GM19324 (cell line): ENCODE measurements at regions not wholly inside any gene's neighbourhood (a gene's known extent, or its start where the extent isn't known, plus 50 kb on each side); places are given as distances from the start of the nearest gene placed in this dataset.
"Not testable (repeated sequence)": the region's sequence is repeated elsewhere in the genome, so short reads cannot be mapped to it uniquely, and the experiment has no call there.

Experiments used
- ATAC-seq: cut with Tn5 transposase; IDR thresholded peaks from one replicate; pipeline ENCODE4 v1.9.1; 2021; ENCODE audit warnings: mild to moderate bottlenecking, moderate library complexity; ENCODE audit not compliant: unreplicated experiment, low FRiP score

DNA sequence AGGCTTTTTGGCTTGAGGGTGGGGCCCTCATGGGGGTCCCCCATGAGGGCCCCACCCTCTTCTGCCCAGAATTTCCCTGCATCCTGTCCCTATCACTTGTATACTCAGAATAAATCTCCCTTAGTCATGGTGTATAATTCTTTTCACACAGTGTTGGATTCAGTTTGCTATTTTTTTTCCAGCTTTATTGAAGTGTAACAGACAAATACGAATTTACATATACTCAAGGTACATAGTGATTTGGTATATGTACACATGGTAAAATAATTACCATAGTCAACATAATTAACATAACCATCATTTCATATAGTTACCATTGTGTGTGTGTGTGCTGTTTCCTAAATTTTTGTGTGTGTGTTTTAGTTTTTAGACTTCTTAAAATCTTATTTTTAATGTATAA, 289.4 kb downstream of the CNTNAP3B start:
- ATAC-seq: not testable (repeated sequence)

DNA sequence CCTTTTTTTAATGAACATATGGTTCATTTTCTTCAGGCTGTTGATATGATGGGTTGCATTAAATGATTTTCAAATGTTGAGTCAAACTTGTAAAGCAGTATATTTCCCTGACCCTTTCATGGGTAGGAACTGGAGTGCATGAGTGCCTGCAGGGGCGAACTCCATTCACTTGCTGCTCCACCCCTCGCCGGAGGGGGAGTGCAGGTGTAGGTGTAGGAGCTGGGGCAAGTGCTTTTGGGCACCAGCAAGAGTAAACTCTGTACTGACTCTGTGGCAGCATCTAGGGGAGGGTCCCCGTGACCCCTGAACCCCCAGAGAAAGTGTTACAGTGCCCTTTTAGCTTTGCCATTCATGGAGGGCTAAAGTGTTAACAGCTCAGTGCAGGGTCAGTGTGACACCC, 290.3 kb downstream of the CNTNAP3B start:
- ATAC-seq: not testable (repeated sequence)

DNA sequence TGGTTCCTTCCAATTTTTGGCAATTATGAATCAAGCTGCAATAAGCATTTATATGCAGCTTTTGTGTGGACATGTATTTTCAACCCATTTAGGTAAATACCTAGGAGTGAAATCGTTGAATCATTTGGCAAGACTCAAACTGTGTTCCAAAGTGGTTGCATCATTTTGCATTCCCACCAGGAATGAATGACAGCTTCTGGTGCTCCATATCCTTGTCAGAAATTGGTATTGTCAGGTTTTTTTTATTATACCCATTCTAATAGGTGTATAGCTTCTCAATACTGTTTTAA, 290.7 kb downstream of the CNTNAP3B start:
- not testable (repeated sequence) for ATAC-seq

DNA sequence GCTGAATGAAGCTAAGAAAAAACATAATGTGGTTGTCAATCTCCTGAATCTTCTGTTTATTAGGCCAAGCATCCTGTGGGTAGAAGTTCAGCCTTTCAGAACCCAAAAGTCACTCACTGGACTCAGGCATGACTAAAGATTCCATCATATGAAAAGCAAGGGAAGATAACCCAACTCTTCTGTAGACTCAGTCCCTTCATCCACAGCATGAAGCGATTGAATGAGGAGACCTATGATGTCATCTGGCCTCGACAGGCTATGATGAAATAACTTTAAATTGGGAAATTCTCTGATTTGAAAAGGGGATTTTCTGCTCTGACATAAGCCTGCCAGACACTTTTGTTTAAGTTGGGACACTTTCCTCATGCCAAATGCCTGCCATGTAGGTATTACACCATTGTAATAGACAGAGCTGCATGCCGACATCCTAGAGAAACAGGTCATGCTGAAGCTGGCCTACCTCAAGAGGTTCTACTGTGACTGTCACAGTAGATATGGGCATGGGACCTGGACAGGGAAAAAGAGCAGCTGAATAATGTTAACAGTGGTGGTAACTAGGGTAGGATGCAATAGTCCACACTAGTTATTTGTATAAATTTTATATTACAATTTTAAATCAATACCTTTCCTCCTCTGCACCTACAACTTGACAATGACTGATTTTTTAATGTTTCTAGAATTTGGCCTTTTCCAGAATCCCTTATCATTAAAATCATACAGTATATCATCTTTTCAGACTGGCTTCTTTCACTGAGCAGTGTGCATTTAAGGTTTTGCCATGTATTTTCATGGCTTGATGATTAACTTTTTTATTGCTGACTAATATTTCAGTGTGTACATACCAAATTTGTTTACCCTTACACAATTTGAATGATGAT, 291.3 kb downstream of the CNTNAP3B start:
- not testable (repeated sequence) for ATAC-seq

DNA sequence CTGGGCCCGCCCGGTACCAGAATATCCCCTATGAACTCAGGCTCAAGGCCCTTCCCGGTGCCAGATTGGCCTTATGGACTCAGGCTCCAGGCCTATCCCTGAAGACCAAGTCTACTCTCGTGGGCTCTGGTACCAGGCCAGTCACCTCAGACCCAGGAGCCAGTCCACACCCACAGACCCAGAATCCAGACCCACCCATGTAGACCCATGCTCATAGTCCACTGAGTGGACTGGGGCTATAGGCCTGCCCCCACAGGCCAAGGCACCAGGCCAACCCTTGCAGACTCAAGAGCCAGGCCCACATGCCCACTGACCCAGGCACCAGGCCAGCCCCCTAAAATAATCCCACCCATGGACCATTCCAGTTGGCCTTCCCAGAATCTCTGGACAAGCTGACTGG, 296.1 kb downstream of the CNTNAP3B start:
- not testable (repeated sequence) for ATAC-seq

DNA sequence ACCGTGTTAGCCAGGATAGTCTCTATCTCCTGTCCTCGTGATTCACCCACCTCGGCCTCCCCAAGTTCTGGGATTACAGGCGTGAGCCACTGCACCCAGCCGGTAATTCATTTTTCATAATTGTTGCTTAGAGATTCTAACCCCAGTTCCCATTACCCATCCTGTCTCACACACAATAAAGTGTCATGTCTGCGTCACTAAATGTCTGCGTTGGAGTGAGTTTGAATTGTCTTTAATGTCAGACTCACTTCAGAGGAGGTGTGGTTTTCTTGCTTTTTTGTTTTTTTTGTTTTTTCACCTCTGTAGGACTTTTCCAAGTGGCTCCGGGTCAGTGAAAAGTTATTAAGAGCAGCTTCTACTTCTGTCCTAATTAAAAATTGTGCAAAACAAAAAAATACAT, 304.5 kb downstream of the CNTNAP3B start:
- ATAC-seq: not testable (repeated sequence)

DNA sequence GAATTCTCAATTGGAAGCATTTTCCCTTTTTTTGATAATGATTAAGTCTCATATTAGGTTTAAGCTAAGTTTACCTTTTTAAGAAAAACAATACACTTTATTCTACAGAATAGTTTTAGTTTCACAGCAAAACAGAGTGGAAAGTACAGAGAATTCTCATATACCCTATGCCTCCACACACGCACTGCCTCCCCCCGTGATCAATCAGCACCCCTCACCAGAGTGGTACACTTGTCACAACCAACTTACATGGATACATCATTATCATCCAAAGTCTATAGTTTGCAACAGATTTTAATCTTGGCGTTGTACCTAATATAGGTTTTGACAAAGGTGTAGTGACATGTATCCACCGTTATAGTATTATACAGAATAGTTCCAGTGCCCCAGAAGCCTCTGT, 326.5 kb downstream of the CNTNAP3B start:
- not testable (repeated sequence) for ATAC-seq

DNA sequence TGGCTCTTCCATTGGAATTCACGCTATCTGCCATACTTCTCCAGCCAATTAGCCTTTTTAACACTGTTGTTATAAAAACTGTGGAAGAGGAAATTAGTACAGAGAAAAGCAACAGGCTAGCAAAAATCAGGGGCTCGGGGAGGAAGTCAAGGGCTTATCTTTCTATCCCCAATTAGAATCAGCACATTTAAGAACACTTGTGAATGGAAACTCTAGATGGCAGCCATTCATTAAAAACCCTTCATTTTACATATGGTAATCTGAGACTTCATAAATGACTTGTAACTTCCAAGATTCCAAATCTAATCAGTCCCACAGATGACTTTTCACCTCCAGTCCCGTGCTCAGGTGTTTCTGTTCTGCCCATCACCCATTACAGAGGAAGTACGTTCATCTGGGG, 330.5 kb downstream of the CNTNAP3B start:
- not testable (repeated sequence) for ATAC-seq

DNA sequence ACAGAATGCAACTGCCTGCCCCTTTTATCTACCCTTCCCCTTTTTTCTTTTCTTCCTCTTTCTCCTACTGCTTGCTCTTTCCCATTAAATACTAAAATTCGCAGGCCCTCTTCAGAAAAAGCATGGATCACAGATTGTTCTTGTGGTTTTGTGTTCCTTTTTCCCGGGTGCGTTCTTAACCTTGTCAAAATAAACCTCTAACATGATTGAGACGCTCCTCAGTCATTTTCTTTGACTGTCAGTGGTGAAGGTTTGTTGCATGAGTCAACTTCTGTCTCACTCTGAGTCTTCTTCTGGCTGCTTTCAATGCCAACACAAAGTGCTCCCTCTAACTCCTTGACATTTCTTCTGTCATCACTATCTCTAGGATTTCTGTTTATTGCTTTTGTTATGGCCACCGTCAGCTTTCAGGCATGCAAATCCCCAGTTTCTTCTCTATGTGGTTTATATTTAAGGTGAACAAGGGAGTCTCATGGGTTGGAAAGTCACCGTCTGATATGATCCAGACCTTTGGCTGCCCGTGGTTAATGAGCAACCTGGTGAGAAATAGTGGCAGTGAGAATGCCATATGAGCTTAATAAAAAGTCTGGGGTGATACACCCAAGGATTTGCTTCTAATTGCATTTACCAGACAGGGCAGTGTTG, 338.4 kb downstream of the CNTNAP3B start:
- ATAC-seq: not testable (repeated sequence)

DNA sequence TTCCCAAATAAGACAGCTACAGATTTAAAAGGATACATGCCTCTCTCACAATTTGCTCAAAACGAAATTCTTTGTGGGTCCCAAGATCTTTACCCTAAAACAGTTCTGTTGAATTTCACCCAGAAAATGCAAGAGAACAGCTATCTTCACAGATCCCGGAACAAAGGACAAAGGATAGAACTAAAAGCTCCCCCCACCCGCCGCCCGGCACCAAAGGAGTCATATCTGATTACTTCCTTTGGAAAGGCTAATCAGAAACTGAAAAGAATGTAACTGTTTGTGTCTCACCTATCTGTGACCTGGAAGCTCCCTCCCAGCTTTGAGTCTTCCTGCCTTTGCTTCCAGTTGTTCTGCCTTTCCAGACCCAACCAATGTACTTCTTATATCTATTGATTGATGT, 339.2 kb downstream of the CNTNAP3B start:
- not testable (repeated sequence) for ATAC-seq

DNA sequence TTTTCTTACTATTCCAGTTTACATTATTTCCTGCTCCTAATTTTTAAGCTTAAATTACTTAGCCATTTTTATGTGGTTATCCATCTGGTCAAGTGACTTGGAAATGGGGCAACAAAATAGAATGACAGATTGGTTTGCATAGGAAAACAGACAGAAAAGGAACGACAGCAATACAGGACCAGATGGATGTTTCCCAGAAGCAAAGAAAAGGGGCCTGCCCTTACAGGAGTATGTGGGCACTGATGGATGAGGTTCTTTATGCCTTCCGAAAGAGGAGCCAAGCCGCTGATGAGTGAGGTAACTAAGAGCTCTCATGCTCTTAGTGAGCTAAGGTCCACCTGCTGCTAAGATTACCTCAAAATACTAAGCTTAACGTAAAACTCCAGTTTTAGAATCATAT, 339.8 kb downstream of the CNTNAP3B start:
- not testable (repeated sequence) for ATAC-seq

DNA sequence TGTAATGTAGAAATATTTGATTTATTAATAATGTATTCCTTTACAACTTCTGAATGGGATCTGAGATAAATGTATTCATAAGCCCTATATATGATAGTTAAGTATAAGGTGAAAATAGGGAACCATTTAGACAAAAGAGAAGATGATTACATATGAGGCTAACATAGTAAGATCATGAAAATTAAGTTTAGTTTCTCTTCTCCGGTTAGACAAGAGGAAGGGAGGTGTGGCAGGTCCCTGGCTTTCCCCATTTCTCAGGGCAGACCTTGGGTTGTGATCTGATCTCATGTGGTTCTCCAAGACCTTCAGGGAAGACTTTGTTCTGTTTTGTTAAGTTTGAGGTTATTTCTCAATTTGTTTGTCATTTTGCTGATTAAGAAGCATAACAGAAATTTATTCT, 341.3 kb downstream of the CNTNAP3B start:
- ATAC-seq: not testable (repeated sequence)

DNA sequence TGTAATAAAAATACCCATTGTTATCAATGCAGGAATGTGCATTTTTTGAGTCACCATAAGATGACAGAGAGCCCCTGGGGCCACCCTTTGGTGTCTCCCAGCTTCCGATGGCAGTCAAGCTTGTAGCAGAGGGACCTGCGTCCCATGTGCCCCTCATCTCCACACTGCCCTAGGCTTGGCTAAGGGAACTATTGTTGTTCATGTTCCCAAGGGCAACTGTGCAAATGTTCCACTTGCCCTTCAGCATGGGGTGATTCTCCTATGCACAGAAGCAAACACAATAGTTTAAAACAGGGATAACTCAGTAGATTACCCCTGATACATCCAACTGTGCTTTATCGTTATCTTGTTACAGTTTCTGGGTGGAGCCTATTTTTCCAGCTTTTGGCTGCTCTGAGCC, 342.0 kb downstream of the CNTNAP3B start:
- not testable (repeated sequence) for ATAC-seq

DNA sequence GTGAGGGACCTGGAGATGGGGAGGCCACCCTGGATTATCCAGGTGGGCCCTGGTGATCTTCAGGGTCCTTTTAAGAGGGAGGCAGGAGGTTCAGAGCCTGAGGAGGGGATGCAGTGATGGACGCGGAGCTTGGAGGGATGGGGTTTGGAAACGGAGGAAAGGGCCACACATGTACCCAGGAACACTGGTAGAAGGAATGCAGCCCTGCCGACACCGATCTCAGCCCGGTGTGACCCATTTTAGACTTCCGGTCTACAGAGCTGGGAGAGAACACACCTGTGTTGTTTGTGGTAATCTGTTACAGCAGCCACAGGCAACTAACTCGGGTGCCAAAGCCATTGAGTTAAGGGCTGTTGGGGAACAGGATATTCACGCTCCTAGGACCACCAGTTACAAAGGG, 345.2 kb downstream of the CNTNAP3B start:
- not testable (repeated sequence) for ATAC-seq

DNA sequence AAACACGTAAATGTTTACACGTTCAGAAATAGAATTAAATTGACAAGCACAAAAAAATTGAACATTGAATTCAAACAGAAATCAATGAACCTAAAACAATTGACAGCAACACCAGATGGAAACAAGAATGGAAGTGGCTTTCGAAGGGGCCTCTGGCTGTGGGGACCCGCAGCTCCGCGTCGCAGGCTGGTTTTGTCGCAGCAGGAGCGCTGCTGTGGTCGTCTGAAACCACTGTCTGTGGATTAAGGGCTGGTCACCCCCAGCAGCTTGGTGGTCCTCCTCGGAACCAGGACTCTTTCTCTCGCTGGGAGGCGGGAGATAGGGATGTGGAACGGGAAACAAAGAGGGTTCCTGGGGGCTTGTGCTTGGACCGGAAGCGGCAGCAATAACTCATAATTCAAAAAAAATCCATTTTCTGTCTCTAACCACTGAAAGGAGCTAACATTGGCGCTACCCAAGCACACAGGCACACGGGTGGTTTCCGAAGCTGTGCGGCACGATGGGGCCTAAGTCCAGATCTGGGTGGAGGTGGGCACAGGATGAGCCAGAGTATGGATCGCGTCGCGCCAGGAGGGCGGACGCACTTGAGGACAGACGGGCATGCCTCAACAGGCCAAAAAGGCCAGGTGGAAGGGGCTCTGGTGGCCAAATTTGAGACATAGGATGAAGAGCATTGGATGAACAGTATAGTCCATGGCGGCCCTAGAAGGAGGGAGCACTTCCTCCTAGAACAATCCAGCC, 346.0 kb downstream of the CNTNAP3B start:
- not testable (repeated sequence) for ATAC-seq

DNA sequence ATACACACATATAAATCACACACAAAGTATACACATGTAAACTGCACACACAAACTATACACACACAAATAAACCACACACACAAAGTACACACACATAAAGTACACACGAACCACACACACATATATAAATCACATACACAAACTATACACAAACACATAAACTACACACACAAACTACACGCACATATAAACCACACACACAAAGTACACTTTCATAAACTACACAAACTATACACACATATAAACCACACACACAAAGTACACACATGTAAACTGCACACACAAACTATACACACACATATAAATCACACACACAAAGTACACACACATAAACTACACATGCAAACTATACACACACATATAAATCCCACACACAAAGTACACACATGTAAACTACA, 347.3 kb downstream of the CNTNAP3B start:
- not testable (repeated sequence) for ATAC-seq

DNA sequence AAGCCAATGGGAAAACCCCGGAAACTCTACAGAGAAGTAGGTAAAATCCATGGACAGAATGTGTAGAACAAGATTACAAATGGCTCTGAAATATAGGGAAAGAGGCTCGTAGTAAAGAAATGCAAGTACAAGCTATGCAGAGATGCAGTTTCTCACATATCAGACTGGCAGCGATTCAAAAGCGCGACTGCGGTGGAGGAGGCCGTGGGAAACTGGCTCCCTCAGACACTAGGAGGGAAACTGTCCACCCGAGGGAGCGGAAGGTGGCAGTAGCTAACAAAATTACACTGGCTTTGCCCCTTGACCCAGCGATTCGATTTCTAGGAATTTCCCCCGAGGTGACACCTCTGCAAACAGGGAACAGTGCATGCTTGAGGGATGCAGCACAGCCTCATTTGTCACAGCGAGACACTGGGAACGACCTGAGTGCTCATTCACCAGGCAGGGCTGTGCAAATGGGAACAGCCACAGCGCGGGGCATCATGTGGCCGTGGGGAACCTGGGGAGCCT, 349.3 kb downstream of the CNTNAP3B start:
- not testable (repeated sequence) for ATAC-seq

DNA sequence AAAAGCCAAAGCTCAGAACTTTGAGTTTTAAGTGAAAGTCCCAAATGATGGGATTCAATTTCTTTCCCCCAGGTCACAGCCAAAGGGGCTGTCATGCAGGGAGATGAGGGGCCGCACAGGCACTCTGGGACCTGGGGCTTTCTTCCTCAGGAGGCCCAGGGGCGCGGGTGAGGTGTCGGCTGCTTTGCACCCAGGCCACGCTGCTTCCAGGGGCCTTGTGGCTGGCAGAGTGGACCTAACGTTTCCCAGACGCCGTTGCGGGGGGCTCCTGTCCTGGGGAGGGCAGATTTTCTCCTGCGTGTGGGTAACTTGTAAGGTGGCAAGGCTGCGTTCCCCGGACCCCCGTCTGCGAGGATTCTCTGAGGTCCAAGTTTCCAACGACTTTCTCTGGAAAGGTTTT, 350.0 kb downstream of the CNTNAP3B start:
- not testable (repeated sequence) for ATAC-seq

DNA sequence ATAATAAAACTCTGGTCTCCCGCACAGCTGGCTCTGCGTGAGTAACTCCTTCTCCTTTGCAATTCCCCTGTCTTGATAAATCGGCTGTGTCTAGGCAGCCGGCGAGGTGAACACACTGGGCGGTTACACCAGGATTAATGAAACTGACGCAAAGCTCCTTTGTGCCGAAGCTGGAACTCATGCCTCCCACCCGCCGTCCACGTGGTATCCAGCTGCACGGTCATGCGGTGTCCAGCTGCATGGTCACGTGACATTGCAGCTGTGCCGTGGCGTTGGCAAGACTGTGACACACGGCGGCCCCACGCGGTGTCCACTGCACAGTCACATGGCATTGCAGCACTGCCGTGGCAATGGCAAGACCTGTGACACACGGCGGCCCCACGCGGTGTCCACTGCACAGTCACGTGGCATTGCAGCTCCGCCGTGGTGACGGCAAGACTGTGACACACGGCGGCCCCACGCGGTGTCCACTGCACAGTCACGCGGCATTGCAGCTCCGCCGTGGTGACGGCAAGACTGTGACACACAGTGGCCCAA, 350.6 kb downstream of the CNTNAP3B start:
- ATAC-seq: not testable (repeated sequence)

DNA sequence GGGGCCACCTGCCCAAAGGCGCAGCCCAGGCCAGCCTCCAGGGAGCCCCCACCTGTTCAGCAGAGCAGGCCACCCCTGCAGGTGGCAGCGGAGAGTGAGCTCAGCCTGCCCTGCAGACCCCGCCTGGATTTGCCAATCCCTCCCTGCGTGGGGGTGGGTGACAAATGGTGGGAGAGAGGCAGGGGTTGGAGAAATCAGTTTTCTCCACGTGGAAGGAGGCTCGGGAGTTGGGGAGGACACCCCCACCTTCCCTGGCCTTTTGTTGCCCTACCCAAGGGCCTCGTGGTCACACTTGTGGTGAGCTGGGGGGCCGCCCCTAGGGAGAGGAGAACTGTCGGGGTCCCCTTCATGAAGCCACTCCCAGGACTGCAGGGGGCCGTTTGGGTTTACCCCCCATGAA, 351.7 kb downstream of the CNTNAP3B start:
- ATAC-seq: not testable (repeated sequence)

DNA sequence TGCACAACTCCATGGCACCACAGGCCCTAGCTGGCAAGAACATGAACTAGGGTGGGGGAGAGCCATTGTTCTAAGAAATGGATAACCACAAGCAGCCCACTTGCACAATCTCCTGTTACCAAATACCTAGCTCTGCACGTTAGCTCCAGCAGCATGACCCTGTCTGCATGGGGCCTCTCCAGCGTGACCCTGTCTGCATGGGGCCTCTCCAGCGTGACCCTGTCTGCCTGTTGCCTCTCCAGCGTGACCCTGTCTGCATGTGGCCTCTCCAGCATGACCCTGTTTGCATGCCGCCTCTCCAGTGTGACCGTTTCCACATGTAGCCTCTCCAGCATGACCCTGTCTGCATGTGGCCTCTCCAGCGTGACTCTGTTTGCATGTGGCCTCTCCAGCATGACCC, 356.7 kb downstream of the CNTNAP3B start:
- not testable (repeated sequence) for ATAC-seq
